NCI-H510A (cell line): ENCODE measurements at regions not wholly inside any gene's neighbourhood (a gene's known extent, or its start where the extent isn't known, plus 50 kb on each side); places are given as distances from the start of the nearest gene placed in this dataset.
"Not testable (repeated sequence)": the region's sequence is repeated elsewhere in the genome, so short reads cannot be mapped to it uniquely, and the experiment has no call there.

Source experiments
- DNase-seq: peaks from one replicate; lab custom pipeline; 2025; lab: John Stamatoyannopoulos, UW

DNA sequence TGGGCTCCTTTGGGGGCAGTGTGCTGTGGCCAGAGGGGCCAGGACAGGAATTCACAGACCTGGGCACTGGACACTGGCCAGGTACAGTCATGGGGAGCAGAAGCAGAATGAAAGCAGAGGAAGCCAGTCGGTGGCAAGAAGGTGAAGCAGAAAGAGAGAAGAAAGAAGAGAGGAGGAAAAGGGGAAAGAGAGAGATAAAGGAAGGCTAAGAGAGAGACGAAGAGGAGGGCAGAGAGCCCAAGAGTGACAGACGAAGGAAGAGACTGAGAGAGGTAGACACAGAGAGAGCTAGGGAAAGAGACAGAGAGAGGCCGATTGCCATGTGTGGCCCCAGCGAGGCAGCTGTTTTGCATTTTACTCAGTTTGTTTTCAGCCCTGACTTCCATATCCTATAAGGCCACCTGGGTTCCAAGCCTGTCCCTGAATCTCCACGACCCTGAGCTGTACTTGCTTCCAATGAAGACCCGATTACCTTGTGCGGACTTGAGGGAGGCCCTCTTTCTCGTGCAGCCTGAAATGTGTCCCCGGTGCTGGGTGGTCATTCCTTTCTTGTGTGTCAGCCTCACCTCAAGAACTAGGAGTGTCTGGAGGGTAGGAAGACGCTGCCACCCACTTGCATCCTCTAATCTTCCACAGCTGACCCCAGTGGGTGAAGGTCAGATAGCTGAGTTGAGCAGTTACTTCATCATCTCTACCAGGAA lies 73.9 kb downstream of the LSM3 start:
- DNase-seq = no peak

DNA sequence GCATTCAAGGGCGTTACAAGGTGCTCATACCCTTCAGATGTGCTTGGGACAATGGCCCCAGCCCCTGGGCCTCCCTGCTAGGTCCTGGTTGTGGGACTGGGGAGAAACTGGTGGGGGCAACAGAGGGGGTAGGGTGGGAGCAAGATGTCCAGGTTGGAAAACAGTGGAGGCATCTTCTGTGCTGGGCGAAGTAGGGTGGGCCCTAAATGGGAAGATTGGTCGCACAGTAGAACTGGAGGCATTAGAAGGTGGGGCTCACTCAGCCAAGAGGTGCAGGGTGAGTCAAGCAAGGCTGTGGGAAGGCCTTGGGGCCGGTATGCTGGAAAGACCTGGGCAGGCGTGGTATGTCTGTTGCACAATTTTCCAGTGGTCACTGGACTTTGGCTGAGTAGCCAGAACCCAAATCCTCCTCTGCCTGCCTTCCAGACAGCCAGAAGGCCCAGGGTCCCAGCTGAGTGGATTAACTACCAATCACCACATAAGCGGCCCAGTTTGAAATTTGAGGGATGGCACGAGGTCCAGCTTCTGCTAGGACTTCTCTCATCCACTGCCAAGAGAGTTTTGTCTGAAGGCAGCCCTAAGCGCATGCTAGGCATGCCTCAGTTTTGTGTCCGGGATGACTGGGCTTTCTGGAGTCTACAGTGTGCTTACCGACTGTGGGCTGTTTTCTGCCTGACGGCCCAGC lies 74.5 kb downstream of the LSM3 start:
- no peak for DNase-seq

- no peak for DNase-seq
Observed at GRCh38 chr3:14253707-14254382, 75.2 kb downstream of the LSM3 start.

DNA sequence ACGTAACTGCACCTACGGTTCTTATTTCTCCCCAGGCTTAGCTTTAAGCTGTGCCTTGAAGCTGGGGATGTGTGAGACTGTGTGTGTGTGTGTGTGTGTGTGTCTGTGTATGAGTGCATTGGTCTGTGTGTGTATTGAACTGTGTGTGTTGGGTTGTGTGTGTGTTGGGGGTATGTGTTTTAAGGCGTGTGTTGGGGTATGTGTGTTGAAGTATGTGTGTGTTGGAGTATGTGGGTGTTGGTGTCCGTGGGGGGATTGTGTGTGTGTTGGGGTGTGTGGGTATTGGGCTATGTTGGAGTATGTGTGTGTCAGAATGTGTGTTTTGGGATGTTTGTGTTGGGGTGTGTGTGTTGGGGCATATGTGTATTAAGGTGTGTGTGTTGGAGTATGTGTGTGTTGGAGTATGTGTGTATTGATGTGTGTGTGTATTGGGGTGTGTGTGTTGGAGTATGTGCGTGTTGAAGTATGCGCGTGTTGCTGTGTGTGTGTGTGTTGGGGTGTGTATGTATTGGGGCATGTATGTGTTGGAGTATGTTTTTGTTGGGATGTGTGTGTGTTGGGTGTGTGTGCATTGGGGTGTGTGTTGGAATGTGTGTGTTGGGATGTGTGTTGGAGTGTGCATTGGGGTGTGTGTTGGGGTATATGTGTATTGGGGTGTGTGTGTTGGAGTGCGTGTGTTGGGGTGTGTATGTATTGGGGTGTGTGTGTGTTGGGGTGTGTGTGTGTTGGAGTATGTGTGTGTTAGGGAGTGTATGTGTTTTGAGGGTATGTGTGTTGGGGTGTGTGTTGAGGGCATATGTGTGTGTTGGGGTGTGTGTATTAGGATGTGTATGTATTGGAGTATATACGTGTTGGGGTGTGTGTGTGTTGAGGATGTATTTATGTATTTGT lies 76.4 kb downstream of the LSM3 start:
- DNase-seq = no peak

GRCh38 chr3:14256046-14256445 lies 77.4 kb downstream of the LSM3 start:
- no peak for DNase-seq

DNA sequence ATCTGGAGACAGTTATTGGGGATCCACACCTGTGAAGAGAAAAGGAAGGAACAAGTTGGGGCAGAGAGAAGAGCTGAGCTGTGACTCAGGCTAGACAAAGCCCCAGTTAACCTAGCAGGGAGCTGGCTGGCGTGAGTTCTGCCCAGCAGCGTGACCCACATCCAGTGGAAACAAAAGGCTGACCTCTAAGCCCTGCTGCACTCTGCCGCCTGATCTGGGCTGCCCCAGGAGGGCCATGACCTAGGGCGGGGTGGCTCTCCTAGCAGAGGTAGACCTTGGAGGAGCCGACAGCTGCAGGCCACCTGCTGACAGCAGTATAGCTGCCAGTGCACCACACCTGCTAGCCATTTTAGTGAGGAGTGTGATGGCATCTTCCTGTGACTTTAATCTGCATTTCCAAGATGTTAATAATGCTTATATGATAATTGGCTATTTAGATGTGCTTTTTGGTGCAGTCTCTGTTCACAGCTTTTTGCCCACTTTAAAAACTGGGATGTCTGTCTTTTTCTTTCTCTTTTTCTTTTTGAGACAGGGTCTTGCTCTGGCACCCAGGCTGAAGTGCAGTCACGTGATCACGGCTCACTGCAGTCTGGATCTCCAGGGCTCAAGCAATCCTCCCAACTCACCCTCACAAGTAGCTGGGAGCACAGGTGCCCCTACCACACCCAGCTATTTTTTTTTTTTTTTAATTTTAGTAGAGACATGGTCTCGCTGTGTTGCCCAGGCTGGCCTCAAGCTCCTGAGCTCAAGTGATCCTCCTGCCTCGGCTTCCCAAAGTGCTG lies 78.1 kb downstream of the LSM3 start:
- DNase-seq = peak; percentile 15

GRCh38 chr3:14258906-14259904 lies 80.6 kb downstream of the LSM3 start:
- no peak for DNase-seq

DNA sequence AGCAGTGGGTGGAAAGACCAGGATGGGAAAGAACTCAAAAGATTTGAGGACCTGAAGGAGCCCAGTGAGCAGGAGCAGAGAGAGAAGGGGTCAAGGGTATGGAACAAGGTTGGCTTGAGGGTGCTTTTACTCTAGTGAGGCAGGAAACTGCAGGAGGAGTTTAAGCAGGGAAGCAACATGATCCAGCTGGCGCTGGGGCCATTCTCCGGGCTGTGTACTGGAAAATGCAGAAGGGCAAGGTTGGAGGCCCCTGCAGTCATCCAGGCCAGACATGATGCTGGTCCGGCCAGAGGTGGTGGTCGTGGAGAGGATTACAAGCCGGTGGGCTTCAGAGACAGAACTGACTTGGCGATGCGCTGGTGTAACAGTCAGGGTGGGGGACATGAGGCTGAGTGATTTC lies 81.8 kb downstream of the LSM3 start:
- no peak for DNase-seq

- DNase-seq = no peak
Observed at GRCh38 chr3:14261229-14261628, 82.6 kb downstream of the LSM3 start.

GRCh38 chr3:14262212-14262611 lies 83.6 kb downstream of the LSM3 start:
- DNase-seq = no peak

GRCh38 chr3:14262867-14263266 lies 84.2 kb downstream of the LSM3 start:
- no peak for DNase-seq

- DNase-seq = no peak
Observed at GRCh38 chr3:14263317-14264005, 84.8 kb downstream of the LSM3 start.

GRCh38 chr3:14265246-14265962 lies 86.8 kb downstream of the LSM3 start:
- DNase-seq = peak; percentile 41

- DNase-seq = no peak
Observed at GRCh38 chr3:14266361-14266760, 87.7 kb downstream of the LSM3 start.

- DNase-seq = no peak
Observed at GRCh38 chr3:14267976-14268375, 89.4 kb downstream of the LSM3 start.

DNA sequence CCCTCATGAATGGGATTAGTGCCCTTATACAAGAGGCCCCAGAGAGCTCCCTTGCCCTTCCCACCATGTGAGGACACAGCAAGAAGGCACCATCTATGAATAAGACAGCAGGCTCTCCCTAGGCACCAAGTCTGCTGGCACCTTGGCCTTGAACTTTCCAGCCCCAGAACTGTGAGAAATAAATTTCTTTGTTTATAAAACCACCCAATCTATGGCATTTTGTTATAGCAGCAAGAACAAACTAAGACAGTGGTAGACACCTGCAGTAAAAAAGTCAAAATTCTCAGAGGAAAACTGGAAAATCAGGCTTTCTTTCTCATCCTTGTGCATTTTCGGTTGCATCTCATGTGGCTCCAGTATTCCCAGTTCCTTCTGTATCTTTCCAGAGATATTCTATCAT lies 90.3 kb downstream of the LSM3 start:
- no peak for DNase-seq

DNA sequence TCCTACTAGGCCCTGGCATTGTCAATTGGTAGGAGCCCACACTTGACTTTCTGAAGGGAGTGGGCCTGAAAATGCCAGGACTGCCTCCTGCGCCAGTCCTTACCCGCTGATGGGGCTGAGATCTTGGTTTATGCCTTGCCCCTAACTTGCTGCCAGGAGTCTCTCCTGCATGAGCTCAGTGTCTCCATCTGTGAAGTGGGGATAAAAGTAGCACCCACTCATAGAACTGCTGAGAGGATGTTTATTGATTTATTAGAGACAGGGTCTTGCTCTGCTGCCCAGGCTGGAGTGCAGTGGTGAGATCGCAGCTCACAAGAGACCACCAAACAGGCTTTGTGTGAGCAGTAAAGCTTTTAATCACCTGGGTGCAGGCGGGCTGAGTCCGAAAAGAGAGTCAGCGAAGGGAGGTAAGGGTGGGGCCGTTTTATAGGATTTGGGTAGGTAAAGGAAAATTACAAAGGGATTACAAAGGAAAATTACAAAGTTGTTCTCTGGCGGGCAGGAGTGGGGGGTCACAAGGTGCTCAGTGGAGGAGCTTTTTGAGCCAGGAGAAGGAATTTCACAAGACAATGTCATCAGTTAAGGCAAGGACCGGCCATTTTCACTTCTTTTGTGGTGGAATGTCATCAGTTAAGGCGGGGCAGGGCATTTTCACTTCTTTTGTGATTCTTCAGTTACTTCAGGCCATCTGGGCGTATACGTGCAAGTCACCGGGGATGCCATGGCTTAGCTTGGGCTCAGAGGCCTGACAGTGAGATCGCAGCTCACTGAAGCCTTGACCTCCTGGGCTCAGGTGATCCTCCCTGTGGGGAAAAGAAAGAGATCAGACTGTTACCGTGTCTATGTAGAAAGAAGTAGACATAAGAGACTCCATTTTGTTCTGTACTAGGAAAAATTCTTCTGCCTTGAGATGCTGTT lies 93.7 kb downstream of the LSM3 start:
- DNase-seq = not testable (repeated sequence)
